DMS114 treated with DMSO at 0.1 percent for 48 hours (cell line): ENCODE measurements at regions not wholly inside any gene's neighbourhood (a gene's known extent, or its start where the extent isn't known, plus 50 kb on each side); places are given as distances from the start of the nearest gene placed in this dataset.

ENCODE experiments used
- DNase-seq: peaks from one replicate; lab custom pipeline; 2025; ENCODE audit not compliant: unreplicated experiment; lab: John Stamatoyannopoulos, UW

DNA sequence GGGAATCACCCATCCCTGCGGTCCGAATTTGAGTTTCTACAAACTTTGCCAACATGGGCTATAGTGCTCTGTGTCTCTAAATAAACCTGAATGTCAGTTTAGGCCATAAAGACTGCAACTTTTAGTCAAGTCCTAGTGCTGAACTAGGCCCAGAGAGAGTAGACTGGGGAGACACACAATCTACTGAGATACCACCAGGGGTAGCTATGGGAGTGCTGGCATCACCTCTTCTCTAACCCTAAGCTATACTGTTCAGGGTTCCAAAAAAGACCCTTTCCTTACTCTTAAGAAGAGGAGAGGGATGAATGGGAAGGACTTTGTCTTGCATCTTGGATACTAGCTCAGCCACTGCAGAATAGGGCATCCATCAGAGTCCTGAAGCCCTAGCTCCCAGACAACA is 866.7 kb upstream of the PRMT6 start:
- no peak for DNase-seq

DNA sequence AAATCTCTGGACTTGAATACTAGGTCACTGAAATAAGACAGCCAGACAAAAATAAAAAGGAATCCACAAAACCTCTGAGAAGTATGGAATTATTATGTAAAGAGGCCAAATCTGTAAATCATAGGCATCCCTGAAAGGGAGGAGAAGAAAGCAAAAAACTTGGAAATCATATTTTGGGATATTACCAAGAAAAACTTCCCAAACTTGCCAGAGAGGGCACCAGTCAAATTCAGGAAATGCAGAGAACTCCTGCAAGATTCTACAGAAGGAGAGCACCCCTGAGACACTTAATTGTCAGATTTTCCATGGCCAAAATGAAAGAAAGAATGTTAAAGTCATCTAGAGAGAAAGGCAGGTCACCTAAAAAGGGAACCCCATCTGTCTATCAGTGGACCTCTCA is 862.3 kb upstream of the PRMT6 start:
- no peak for DNase-seq

DNA sequence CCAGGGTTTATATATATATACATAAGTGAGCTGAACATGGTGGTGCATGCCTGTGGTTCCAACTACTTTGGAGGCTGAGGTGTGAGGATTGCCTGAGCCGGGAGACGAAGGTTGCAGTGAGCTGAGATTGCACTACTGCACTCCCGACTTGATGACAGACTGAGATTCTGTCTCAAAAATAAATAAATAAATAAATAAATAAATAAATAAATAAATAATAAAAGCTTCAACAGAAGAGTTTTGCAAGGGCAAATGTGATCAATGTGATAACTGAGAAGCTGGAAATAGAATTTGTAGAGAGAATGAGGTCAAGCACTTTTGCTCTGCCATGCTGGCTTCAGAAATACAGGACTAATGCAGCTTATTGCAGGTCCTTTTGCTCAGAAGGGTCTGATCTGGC is 855.8 kb upstream of the PRMT6 start:
- DNase-seq = no peak

DNA sequence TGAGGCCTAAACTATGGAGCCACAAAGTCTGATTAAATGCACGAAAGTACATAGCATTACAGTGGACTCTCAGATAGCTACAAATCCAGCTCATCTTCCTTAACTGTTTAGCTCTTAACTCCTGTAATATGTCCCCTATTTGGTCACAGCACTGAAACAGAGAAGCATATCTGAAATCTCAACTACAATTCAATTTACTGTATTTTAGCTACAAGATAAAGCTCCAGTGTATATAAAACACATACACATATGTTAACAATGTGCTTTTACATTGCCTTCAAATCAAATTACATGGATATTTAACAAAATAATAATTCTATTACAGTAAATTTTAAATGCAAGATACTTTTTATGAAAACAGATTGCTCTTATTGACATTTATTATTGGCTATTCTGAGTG is 849.3 kb upstream of the PRMT6 start:
- DNase-seq = no peak

DNA sequence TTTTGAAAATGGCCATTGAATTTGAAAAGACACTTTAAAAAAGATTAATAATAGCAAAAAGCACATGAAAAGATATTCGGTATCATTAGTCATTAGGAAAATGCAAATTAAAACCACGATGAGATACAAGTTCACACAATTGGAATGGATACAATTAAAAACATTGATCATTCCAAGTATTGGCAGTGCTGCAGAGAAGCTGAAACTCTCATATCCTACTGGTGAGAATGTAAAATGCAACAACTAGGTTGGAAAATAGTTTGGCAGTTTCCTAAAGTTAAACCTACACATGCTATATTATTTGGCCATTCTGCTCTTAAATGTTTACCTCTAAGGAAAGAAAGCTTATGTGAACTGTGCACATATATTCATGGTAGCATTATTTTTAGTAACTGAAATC is 838.7 kb upstream of the PRMT6 start:
- DNase-seq = no peak

DNA sequence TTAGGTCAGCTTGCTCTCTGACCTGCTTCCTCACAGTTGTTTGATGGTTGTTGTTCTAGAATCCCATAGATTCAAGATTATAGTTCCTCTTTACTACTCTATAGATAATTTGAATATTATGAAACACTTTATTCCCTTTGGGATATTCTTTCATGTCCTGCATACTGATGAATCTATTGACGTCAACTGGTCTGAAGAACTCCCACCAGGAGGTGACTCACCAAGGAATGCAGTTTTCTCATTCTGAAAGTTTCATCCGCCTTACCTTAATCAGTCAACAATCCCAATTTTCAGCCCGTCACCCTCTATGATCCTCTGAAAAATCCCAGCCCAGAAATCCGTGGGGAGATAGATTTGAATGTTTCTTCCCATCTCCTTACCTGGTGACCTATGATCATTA is 834.1 kb upstream of the PRMT6 start:
- DNase-seq = no peak

DNA sequence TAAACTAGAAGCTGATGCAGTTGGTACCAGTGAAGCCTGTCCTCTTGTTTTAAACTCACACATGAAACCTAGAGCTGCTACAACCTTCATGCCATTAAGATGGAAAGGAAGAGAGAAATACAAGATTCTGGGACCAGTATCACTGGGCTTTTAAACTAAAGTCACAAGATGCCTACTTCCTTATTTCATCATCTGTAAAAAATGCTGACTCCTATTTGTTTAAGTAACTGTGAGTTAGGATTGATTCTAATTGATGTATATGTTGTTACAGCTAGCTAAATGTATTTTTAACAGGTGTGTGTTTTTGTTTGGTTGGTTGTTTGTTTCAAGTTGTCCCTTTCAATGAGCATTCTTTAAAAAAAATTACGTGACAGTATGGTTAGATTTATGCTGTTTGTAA is 833.3 kb upstream of the PRMT6 start:
- no peak for DNase-seq

DNA sequence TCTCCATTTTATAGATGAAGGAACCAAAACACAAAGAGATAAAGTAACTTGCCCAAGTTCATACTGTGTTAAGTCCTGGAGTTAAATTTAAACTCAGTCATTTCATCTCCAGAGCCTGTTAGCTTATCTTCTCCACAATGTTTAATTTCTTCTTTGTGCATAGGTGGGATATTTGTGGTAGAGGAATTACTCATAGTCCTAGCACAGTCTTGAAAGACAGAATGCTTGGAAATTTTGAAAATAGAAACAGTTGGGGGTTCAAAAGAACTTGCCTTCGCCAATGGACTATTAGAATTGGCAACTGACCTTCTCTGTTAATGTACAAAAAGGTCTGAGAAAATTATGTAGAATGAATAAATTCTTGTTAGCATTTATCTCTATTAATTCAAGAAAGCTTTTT is 832.0 kb upstream of the PRMT6 start:
- no peak for DNase-seq

DNA sequence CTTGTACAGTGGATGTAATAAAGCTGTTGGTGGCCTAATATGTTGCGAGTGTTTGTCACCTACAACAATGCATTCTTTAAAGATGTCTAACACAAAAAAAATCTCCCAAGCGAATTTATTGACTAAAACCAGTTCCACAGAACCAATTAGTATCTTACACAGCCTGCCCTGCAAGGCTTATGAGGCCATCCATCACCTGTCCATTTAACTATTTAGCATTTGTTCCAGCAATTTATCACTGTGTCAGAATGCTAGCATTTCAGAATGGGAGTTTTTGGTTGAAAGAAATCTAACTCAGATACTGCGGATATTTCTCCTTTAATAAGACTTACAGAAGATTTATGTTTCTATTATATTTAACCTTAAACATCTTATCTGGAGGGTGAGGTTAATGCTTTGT is 831.1 kb upstream of the PRMT6 start:
- DNase-seq = no peak

DNA sequence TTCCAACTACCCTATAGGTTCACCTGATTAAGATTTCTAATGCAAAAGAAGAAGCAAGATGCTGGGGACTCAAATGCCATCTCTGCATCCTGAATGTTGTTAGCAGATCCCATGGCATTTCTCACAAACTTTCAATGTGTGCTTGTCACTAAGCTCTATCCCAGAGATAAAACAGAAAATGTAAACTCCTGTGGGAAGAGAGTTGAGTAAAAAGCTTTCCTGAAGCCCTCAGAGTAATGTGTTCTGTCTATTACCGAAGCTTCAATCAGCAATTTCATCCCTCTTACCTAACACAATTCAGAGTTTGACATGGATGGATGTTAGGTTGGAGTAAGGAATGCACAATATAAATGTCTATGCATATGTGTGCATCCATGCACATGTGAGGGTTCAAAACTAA is 829.9 kb upstream of the PRMT6 start:
- no peak for DNase-seq

DNA sequence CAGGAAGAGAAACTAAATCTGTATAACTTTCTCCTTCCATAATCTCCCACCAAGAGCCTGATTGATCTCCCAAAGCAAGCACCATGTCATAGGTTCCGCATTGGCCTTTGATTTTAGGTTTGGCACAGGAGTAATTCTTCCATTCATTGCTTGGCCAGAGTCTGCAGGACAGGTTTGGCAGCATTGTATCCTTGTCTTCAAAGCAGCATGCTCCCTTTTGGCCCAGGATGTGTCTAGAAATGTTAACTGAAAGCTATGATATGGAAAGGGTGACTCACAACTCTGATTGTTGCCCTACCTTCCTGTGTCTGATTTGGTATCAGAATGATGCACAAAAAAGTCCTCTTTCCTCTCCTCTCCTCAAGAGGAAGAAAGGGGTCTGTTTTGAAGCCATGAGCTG is 824.3 kb upstream of the PRMT6 start:
- no peak for DNase-seq

DNA sequence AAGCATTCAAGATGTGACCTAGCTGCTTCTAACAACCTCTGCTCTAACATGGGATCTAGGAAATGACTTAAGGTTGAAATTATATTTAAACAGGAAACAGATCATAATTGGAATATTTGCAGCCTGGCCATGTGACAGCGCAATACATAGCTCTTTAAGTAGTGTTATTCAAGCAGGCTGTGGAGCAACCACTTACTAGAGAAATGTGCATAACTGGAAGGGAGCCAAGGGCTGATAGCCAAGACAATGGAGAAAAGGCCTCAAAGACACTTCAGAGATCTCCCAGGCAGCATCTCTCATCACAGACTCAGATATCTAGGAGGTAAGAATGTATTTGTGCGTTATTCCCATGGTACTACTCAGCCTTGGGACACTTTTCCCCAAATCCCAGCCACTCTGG is 823.0 kb upstream of the PRMT6 start:
- DNase-seq = no peak

DNA sequence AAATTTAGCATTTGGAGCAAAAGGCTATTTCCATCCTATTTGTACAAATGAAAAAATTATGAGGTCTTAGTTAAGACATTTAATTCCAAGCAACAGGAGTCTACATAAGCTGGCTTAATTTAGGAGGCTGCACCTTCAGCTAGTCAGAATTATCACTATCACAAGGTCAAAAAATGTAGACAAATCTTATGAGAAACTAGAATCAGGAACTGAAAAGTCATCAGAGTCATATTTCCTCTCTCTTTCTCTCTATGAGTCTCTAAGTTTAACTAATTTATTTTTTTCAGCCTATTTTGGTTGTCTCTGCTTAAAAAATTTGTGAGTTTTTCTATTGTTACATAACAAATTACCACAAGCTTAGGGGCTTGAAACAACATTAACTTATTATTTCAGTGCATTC is 807.1 kb upstream of the PRMT6 start:
- no peak for DNase-seq

DNA sequence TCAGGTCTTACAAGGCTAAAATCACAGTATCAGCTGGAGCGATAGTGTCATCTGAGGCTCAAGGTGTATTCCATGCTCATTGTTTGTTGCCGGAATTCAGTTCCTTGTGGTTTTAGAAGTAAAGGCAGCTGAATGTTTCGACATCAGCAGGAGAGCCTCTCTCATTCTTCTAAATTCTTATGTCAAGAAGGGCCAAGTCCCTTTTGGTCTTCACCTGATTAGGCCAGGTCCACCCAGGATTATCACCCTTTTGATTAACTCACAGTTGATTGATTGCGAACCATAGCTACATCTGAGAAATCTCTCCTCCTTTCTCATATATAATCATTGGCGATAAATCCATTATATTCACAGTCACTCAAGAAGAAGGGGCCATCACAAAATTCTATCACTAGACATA is 806.7 kb upstream of the PRMT6 start:
- DNase-seq = no peak

DNA sequence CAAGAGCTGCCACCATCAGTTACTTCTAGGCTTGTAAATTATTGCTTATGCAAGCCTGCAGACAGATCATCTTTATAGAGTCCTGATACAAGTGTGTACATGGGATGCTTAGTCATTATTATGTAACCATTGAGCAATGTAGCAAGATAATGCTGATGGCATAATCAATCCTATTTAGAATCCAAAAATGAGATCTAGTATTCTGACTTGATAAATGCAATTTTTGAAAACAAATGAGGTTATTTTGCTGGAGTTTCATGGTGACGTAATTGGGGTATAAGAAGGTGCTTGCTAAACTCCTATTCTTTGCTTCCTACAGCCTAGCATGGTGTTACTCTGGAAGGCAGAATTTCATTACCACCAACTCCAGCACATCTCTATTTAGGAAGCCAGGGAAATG is 801.7 kb upstream of the PRMT6 start:
- DNase-seq = no peak

DNA sequence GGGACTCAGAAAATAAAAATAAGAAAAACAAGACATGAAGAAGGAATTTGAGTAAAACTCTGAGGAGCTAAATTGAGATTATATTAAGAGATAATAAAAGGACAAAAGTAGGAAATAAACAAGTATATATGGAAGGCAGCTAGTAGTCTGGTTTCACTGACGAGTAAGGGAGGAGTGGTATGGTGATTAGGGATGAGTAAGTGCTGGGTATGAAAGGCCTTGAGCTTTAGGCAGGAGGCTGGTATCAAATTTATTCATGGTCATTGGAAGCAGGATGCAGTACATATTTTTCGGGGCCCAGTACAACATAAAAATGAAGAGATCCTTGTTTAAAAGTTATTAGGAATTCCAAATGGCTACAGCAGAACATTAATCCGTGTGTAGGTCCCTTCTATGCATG is 789.7 kb upstream of the PRMT6 start:
- DNase-seq = no peak

DNA sequence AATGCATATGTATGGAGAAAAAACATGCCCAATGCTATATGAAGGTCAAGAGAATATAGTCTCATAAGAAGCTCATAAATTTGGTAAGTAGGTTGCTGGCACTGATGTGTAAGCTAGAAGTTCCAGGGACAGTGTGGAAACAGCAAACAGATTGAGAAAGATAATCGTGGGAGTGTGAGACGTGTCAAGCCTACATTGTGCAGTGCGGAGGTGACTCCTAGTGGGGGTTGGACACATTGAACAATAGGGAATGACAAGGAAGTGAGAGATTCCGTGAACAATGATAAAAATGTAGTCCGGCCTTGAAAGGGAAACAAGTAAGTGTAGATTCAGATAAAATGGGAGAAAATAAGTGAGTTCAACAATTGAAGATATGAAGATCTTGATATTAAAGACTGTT is 788.4 kb upstream of the PRMT6 start:
- DNase-seq = peak; percentile 6

DNA sequence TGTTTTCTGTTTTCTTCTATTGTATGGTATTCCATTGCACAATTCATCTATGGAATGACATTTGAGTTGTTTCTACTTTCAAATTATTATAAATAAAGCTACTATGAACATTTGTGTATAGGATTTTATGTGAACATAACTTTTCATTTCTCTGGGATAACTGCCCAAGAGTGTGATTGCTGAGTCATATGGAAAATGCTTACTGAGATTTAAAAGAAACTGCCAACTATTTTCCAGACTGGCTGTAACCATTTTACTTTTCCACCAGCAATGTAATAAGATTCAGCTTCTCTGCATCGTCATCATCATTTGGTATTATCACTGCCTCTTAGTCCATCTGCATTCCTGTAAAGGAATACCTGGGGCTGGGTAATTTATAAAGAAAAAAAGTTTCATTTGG is 779.6 kb upstream of the PRMT6 start:
- DNase-seq = no peak

DNA sequence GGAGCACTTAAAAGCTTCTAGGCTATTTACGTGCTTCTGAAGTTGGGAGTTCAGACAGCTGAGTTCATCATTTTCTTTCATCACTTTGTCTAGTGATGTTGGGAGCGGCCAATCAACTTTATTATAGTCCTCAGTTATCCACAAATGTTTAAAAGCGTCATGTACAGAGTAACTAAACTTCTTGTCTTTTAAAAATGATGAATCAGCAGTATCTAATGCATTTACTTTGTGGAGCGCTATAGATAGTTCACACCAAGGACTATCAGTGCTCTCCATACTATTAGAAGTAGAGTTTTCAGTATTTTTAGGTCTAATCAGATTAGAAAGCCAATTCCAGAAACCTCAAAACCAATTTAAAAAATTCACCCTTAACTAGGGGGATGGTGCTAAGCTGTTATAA is 778.7 kb upstream of the PRMT6 start:
- DNase-seq = no peak

DNA sequence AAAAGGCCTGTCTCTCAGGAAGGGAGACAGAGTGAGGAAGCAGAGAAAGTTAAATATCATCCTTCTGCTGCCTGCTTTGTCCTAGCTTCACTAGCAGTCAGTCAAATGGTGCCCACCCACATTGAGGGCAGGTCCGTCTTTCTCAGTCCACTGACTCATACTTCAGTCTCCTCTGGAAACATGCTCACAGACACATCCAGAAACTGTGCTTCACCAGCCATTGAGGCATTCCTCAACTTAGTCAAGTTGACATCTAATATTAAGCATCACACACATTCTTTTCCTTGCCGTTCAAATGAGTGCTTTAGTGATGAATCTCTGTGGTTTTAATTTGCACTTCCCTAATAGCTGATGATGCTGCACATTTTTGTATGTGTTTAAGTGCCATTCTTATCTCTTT is 777.8 kb upstream of the PRMT6 start:
- no peak for DNase-seq

DNA sequence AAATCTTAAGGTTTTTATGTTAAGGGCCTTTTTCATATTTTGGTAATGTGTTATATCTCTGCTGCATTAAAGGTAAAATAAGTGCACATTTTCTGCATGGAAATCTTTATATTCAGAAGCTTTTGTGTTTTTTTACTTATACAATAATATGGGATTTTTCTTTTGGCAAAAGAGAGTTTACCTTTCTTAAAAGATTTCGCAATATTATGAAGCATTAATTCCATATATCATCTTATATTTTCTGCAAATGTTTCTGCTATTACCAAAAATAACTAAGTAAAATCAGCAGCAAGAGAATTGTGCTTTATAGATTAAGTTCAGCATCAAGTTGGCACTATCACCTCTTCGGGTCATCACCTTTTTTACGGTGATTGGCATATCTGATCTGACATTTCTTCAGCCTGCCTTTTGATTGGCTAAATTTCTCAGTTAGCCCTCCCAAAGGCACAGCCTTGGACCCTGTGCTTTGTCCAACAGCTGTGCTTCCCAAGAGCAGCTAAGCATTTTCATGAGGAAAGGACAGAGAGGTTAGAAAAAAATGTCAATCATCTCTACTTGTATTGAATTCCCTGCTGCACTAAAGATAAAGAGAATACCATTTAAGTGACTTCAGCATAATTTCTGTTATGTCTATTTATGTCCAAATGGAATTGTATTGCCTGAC is 767.1 kb upstream of the PRMT6 start:
- no peak for DNase-seq

DNA sequence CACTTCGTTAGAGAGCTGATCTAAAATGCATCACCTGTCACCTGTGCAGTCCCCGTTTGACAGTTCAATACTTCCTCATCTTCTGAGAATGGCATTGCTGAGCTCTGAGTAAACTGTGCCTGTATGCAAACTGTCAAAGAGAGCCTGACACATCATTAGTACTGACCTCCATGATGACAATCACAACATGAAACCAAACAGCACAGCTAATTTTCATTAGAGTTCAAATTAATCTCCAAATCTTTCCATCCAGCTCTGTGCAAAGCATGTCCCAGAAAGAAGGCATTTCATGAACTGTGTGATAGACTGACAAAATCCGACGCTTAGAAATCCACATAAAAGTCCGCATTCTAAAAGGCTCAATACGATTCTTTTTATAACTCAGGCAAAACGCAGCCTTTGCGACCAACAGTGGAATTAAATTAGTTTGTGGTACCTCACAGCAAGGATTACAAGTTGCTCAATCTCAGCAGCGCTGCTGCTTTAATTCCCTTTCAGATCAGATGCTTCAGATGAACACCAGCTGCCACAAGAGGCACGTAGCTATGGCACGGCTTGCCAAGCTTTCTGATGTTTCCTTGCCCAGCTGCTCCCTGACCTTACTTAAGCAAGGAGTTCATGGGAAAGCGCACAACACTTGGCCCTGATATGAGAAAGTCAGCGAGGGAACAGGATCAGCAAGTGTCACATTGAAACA is 765.5 kb upstream of the PRMT6 start:
- DNase-seq = no peak

DNA sequence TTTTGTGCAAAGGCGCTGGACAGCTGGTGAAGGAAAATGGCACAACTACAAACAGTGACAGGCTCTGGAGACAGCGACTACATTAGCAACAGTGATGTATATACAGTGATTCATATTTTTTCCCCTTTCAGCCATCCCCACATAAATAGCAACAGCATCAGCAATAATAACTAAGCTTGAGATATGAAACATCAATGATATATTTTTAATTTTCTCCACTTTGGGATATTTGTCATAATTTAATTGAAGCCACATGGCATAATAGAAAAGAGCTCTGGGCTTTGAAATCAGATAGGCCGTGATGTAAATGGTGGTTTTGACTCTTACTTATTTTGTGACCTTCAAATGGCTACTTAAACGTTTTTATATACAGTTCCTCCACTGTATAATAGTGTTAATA is 764.3 kb upstream of the PRMT6 start:
- DNase-seq = no peak
